ENCODE measurements at regions not wholly inside any gene's neighbourhood (a gene's known extent, or its start where the extent isn't known, plus 50 kb on each side); places are given as distances from the start of the nearest gene placed in this dataset.

DNA sequence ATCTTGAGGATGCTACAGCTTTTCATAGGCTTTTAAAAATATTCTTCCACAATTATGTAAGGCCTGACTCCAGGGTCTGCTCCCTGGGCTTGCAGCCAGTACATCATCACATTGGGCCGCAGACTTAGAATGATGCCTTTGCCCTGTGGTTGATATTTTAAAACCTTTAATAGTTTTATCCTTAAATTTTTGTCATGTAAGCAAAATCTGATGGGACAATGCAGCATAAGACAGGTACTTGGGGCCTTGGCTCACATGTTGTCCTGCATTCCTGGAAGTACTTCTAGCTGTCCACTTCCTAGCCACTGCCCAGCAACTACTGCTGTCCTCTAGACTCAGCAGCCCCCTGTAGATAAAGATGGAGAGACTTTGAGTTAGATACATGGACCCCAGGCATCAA is 197.3 kb upstream of the SLITRK3 start:
- no peak for TF ChIP-seq POLR2A (IDR thresholded peaks at IDR 0.05)
- TF ChIP-seq, protein P1, sequence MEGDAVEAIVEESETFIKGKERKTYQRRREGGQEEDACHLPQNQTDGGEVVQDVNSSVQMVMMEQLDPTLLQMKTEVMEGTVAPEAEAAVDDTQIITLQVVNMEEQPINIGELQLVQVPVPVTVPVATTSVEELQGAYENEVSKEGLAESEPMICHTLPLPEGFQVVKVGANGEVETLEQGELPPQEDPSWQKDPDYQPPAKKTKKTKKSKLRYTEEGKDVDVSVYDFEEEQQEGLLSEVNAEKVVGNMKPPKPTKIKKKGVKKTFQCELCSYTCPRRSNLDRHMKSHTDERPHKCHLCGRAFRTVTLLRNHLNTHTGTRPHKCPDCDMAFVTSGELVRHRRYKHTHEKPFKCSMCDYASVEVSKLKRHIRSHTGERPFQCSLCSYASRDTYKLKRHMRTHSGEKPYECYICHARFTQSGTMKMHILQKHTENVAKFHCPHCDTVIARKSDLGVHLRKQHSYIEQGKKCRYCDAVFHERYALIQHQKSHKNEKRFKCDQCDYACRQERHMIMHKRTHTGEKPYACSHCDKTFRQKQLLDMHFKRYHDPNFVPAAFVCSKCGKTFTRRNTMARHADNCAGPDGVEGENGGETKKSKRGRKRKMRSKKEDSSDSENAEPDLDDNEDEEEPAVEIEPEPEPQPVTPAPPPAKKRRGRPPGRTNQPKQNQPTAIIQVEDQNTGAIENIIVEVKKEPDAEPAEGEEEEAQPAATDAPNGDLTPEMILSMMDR (IDR thresholded peaks at IDR 0.05): no peak

All from right lobe of liver (tissue), 4 donors.